ENCODE measurements at regions not wholly inside any gene's neighbourhood (a gene's known extent, or its start where the extent isn't known, plus 50 kb on each side); places are given as distances from the start of the nearest gene placed in this dataset.
A peak's percentile ranks its signal among the peaks of the same experiment; 100 is the strongest.
"Not testable (repeated sequence)": the region's sequence is repeated elsewhere in the genome, so short reads cannot be mapped to it uniquely, and the experiment has no call there.

DNA sequence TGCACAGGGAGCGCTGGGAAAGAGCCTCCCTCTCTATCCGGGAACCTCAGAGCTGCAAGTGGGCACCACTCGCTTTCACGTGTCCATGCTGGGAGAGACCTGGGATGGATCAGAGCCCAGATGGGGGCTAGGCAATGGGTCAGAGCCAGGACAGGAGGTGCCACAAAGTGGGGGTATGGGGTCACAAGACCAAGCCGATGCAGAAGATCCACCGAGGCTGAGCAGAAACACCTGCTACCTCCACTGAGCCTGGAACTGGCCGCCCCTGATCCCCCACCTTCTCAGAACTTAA lies 180.9 kb upstream of the SFSWAP start:
- no peak for DNase-seq

DNA sequence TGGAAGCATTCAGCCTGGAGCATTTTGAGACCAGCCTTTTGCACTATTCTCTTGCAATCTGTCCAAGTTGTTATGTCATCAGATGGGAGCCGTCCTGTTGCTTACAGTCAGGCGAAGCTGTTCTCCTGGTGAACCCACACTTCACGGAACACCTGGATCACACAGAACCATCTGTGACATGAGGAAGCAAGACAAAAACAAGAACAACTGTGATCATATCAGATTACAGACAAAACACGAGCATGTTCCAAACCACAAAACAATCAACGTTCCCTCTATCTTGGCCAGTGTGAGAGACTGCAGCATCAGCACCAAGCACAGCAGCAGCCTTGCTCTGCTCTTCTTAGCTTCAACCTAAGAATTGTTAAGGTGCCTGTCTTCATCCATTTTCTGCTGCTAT lies 180.5 kb upstream of the SFSWAP start:
- DNase-seq, result no peak

DNA sequence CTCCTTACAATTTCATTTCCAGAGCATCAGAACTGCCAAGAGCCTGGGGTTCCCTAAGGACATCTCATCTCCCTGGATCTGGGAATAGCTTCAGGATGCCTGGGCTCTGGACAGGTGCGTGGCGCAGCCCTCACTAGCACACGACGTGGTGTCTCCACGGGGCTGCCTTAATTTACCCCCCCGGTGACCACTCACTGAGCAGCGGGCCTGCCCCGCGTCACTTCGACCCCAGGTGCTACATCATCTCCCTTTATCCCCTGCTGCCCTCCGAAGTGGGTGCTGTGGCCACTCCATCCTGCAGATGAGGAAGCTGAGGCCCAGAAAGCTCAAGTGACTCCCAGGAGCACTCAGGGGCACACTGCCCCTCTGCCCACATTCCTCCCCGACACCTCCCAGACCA lies 177.8 kb upstream of the SFSWAP start:
- no peak for DNase-seq

DNA sequence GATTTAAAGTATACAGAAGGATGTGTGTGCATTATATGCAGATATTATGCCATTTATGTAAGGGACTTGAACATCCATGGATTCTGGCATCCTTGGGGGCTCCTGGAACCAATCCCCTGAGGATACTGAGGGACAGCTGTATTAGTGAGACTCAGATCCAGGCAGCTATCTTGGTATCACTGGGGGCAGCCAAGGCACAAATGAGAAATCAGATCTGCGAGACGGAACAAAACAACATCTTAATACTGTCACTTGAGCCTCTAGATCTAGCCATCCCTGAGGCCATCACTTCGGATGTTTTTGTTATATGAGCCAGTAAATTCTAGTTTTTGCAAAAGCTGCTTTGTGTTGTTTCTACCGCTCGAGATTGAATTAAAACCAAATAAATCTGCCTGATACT lies 175.1 kb upstream of the SFSWAP start:
- DNase-seq, result no peak

DNA sequence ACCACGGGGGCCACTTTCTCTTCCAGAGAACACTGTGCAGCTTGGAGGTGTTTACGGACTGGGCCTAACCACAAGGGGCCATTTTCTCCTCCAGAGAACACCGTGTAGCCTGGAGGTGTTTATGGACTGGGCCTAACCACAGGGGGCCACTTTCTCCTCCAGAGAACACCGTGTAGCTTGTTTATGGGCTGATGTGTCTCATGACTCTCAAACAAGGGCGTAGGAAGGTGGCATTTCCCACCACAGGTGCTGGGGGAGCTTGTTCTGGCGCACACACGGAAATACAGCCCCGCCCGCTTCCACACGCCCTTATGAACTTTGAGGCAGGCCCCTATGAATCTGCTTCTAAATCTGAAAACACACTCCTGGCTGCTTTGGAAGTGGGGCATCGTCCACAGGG lies 174.6 kb upstream of the SFSWAP start:
- DNase-seq, result peak; percentile 52

DNA sequence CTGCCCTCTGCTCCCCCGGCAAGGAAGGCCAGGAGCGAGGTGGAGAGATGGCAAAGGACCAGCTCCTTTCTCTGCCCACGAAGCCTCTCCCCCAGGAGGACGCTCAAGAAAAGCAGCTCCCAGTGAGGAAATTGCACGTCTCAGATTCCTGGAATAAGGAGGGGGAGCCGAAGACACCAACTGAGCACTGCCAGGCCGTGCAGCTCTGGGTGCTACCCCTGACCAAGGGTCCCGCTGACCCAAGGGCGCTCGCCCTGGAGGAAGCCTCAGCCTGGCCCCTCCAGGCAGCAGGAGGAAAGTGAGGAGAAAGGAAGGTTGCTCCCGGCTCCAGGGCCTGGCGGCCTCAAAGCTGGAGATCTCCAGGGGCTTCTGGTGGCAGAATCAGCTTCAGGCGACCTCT lies 174.1 kb upstream of the SFSWAP start:
- no peak for DNase-seq

DNA sequence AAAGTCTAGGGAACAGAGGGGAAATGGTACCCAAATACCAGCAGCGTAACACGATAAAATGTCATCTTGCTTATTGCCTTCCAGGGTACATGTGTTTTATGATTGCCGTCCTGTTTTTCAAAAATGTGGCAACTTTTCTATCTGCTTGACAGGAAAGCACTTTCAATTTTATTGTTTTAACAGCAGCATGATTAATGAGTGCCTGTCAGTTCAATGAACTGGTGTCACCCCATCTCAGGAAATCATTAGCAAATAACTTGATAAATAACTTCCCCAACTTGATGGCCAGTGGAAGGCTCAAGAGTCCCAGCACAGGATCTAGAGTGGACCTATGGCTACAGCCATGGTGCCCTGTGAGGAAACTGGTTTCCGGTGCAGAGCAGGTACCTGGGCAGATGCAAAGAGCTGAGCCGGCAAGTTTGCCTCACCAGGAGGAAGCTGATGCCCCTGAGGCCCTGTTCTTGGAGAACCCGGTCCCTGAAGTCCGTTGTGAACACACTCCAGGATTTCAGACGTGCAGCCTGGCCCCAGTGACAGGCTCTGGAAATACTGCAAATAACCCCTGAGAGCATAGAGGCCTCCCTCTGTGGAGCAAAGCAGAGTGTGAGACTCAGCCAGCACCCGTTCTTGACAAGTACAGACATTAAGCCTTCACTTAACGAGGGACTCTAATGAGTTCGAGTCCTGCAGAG lies 173.5 kb upstream of the SFSWAP start:
- no peak for DNase-seq

DNA sequence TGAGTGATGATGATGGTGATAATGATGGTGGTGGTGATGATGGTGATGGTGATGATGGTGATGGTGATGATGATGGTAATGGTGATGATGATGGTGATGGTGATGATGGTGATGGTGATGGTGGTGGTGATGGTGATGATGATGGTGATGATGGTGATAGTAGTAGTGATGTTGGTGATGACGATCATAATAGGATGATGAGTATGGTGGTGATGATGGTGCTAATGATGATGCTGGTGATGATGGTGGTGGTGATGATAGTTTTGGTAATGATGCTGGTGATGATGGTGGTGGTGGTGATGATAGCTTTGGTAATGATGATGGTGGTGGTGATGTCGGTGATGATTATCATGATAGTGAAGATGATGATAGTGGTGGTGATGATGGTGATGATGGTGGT lies 171.5 kb upstream of the SFSWAP start:
- no peak for DNase-seq

DNA sequence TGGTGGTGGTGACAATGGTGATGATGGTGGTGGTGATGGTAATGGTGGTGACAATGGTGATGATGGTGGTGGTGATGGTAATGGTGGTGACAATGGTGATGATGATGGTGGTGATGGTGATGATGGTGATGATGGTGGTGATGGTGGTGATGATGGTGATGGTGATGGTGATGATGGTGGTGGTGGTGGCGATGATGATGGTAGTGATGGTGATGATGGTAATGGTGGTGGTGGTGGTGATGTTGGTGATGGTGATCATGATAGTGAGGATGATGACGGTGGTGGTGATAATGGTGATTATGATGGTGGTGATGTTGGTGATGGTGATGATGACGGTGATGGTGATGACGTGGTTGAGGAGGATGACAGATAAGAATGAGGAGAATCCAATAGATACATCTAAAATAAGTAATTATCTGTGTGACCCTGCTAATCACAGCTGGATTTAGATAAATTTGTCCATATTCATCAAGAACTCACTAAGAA lies 170.7 kb upstream of the SFSWAP start:
- no peak for DNase-seq

DNA sequence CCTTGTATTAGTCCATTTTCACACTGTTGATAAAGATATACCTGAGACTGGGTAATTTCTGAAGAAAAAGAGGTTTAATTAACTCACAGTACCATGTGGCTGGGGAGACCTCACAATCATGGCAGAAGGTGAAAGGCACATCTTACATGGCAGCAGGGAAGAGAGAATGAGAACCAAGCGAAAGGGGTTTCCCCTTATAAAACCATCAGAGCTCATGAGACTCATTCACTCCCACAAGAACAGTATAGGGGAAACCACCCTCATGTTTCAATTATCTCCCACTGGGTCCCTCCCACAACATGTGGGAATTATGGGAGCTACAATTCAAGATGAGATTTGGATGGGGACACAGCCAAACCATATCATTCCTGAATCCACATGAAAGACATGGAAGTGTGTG lies 169.4 kb upstream of the SFSWAP start:
- DNase-seq, result not testable (repeated sequence)

DNA sequence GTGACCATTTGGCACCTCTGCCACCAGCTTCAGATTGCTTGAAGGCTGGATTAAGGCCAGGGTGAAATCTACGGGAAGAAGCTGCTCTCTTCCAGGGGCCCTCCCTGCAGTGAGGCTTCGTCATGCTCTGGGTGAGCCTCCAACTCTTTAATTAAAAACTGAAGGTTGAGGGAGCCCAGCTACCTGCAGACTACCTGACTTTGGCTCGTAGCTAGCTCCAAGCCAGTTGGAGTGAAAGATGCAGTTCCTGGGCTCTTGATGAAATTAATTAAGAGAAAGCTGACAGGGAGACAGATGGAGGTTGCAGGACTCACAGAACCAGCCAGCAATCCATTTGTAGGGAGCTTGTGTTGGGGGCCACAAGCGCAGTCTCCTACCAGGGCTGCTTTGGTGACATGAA lies 168.5 kb upstream of the SFSWAP start:
- no peak for DNase-seq

DNA sequence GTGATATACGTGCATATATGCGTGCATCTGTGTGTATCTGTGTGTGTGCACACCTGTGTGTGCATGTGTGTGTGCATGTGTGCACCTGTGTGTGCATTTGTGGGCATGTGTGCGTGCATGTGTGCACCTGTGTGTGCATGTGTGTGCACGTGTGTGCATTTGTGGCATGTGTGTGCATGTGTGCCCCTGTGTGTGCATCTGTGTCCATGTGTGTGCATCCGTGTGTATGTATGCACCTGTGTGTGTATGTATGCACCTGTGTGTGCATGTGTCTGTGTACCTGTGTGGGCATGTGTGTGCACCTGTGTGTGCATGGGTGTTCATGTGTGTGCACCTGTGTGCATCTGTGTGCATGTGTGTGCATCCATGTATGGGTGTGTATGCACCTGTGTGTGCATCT lies 167.8 kb upstream of the SFSWAP start:
- no peak for DNase-seq

DNA sequence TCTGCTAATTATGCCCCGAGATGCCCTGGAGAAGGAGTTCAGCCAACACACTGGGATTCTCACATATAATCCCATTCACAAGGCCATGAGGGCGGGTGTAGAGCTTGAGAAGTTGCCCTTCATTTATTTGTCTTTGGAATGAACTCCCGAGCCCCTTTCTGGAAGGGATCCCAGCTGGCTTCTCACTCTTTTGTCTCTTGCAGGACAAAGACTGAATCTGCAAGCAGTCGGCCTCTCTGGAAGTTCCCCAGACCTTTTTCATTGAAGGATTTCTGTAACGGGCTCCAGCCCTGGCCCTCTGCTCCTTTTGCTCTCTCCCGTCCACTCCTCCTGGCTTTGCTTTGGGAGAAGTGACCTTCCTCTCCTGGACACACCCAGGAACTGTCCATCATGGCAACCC lies 163.3 kb upstream of the SFSWAP start:
- no peak for DNase-seq

DNA sequence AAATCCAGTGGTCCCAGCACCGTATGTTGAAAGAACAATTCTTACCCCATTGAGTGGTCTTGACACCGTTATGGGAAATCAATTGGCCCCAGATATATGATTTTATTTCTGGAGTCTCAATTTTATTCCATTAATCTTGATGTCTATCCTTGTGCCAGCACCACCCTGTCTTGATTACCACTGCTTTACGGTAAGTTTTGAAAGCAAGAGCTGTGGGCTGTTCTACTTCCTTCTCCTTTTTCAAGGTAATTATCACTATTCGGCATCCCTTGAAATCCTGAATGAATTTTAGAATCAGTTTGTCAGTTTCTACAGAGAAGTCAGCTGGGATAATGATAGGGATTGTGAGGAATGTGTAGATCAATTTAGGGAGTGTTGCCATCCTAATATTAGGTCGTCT lies 160.8 kb upstream of the SFSWAP start:
- no peak for DNase-seq

DNA sequence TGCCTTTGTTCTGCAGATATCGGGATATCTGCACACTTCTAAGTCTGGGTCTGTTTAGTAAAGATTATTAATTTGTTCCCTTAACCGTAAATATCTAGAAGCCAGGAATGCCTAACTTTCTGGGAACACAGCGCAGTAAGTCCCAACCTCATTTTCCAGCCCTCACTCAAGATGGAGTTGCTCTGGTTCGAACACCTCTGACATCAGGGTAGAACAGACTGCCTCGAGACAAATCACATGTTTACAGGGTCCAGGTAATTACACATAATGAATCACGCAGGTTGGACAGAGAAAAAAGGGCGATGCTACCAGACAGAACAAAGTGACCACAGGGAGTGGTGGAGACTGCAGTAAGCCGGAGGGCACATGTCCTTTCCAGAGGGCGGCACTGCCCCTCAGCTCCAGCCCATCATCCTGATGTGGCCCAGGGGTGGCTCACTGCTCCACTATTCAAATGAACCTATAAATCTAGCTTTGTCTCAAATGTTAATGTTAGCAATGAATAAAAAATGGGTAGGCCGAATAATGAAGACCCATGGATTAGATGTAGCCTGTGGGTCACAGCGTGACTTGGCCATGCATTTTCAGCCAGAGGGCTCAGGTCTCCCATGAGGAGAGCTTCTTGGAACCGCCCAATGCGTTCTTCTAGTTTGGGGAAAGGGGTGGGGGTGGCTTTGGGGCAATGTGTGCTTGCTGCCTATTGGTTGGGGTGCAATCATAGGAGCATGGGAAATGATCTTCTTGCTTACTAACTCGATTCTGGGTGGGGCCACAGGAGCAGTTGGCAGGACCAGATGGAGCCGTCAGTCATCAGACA lies 159.0 kb upstream of the SFSWAP start:
- no peak for DNase-seq

DNA sequence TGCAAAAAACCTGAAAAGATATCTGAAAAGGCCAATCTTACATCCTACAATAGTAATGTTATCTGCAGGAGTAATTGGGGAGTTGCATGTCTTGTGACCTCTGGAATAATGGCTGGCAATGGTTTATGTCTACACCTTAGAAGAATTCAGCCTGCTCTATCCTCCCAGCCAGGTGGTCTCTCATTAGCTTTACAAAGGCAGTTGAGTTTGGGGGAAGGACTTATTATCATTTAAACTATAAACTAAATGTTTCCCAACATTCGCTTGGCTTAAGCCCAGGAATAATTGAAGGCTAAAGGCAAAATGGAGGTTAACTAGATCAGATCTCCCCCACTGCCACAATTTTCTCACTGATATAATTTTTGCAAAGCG lies 158.4 kb upstream of the SFSWAP start:
- no peak for DNase-seq

DNA sequence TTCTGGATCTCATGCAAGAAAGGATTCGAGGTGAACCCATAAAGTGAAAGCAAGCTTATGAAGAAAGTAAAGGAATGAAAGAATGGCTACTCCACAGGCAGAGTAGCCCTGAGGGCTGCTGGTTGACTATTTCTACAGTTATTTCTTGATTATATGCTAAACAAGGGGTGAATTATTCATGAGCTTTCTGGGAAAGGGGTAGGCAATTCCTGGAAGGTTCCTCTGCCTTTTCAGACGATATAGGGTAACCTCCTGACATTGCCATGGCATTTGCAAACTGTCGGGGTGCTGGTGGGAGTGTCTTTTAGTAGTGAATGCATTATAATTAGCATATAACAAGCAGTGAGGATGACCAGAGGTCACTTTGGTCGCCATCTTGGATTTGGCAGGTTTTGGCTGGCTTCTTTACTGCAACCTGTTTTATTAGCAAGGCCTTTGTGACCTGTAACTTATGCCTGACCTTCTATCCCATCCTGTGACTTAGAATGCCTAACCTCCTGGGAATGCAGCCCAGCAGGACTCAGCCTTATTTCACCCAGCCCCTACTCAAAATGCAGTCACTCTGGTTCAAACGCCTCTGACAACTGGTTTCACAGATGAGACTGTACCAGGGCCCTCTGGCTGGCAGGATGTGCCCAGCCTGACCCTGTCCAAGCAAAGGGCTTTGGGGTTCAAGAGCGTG lies 157.7 kb upstream of the SFSWAP start:
- DNase-seq, result no peak

DNA sequence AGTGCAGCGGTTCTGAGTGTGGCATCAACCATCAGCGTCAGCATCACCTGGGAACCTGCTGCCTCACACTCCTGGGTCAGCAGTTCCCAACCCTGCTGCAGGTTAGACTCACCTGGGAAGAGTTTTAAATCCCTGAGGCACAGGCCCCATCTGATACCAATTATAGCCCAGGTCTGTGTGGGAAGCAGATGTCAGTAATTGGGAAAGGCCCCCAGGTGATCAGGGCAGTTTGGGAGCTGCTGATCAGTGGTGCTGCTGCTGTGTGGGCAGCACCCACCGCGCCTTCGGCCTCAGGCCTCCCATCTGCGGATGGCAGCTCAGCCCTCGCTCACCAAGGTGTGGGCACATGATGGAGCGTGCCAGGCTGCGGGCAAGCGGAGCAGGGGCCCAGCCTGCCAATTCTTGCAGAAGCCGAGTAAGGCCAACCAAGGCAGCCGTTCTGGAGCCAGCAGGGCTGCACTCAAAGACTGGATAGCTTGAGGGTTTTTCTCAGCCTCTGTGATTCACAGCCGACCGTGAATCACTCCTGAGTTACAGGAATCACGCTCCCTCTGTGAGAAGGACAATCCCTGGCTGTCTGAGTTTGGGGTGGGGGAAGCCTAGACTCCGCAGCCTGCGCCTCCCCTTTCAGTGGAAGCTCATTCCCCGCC lies 155.6 kb upstream of the SFSWAP start:
- DNase-seq, result no peak

DNA sequence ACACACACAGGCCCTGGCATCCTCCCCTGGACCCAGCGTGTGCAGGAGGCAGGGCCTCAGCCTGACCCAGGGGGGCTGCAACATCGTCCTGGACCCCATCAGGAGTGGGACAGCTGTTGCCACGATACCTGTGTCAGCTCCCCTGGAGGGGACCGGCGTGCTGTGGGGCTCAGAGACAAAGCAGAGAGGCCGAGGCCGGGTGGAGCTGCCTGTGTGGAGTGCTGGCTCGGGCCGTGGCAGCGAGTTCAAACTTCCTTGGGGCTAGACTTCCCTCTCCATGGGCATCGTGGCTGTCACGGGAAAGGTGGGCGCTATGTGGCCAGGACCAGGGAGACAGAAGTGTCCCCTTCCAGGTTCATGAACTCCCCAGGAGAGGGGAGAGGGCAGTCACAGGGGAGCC lies 155.0 kb upstream of the SFSWAP start:
- no peak for DNase-seq

DNA sequence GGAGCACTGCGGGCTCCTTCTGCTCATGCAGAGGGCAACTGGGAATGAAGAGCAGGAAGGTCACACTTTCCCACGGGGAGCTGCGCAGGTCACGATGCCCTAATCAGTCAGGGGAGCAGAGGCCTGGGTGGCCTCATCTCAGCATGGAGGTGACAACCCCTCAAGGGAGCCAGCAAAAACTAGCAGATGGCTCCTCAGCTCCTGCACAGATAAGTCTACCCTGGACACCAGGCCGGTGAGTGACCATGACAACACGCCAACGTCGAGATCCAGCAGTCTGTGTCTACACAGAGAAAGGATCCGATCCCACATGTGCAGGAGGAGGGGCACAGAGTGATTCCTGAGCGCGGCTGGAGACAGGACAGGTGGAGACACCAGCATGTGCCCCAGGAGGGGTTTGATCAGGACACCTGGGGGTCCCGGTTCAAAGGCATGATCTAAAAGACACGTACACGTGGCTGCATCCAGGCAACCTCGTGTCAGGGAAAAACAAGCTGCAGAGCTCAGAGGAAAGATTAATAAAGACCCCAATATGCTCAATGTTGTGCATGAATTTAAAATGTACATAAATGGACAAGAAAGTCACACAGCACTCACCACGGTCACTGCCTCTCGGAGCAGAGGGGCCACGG lies 153.7 kb upstream of the SFSWAP start:
- no peak for DNase-seq

DNA sequence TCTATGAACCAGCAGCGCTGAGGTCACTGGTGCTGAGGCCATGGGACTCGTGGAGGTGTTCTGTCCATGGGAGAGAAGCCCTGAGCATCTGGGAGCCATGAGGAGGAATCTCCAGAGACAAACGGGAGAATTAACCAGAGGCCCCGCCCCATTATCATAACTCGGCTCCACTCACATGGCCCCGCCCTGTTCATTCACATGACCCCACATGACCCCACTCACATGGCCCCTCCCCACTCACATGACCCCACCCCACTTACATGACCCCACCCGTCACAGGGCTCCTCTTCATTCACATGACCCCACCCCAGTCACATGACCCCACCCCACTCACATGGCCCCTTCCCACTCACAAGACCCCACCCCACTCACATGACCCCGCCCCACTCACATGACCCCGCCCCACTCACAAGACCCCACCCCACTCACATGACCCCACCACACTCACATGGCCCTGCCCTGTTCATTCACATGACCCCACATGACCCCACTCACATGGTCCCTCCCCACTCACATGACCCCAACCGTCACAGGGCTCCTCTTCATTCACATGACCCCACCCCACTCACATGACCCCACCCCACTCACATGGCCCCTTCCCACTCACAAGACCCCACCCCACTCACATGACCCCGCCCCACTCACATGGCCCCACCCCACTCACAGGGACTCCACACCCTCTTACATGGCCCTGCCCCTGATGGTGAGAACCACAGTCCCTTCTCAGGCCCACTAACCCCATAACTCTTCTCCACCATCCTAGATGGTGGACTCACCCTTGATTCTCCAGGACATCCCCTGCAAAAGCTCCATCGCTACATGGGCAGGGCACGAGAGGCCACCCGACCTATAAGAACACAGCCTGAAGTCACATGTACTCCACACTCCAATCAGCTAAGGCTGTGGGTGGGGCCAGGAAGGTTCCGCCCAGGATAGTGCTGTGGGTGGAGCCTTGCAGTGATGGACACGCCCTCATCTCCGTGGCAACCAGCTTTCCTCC lies 151.1 kb upstream of the SFSWAP start:
- no peak for DNase-seq

DNA sequence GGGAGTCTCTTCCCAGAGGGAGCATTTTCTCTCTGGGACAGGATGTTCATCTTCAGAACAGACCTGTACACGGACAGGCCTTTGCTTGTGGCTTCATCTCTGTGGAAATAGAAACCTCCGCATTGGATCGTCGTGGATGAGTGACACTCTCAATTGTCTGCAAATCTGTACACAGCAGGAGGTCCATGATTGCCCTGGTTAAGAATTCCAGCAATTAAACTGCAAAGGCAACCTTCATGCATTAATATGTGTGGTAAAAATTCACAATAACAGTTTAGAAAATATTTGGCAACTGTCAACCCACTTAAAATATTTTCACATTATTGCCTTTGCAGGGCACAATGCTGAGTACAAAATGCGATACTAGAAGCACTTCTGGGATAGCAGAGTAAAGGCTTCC lies 149.8 kb upstream of the SFSWAP start:
- no peak for DNase-seq

Data from CD4-positive, alpha-beta T cell treated with Interleukin-6 for 4 hours (primary cell).